ENCODE measurements at regions not wholly inside any gene's neighbourhood (a gene's known extent, or its start where the extent isn't known, plus 50 kb on each side); places are given as distances from the start of the nearest gene placed in this dataset.
"Not testable (repeated sequence)": the region's sequence is repeated elsewhere in the genome, so short reads cannot be mapped to it uniquely, and the experiment has no call there.

DNA sequence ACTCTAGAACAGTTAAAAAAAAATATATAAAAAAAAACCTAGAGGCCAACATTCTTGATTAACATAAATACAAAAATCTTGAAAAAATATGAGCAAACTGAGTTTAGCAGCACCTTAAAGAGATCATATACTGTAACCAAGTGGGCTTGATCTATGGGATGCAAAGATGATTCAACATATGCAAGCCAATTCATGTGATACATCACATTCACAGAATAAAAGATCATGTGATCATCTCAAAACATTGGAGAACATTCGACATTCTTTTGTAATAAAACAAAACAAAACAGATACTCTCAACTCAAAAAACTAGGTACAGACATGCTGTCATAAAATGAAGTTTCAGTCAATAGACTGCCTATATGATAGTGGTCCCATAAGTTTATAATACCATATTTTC is 165.4 kb upstream of the NDST4 start:
- no peak for DNase-seq

DNA sequence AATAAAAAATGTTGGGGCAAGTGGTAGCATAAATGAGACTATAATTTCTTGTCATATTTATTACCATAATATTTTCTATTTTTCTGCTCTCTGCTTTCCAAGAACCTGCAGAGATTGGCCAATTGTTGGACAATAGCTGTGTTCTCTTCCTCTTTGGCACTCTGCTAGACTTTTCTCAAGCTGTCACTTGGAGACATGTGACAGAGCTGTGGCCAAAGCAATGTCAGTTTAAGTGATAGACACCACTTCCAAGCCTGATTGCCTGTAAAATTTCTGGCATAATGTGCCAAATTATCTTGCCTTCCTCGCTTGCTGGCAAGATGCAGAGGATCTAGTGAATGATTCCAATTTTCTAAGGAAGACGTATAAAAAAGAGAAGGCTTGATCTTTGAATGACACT is 162.2 kb upstream of the NDST4 start:
- DNase-seq, result no peak

GRCh38 chr4:115274545-115274944 is 161.1 kb upstream of the NDST4 start:
- no peak for DNase-seq

DNA sequence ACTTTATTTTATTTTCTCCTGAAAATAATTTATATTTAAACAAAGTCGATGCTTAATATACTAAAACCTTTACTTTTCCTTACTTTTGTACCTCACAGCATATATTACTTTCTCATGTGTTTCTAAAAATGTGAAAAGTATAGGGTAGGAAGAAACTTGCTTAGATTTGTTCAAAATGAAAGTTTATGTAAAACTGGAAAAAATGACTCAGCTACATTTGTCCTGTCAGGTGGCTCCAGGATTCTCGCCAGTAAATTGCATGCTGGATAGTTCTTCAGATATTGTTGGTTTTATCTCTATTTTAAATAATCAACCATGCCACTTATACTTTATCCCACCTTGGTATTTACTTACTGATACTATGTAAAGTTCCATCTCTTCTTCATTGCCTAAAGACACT is 159.2 kb upstream of the NDST4 start:
- no peak for DNase-seq

GRCh38 chr4:115272185-115272584 is 158.8 kb upstream of the NDST4 start:
- no peak for DNase-seq

GRCh38 chr4:115260195-115260594 is 146.8 kb upstream of the NDST4 start:
- no peak for DNase-seq

- no peak for DNase-seq
Measured at GRCh38 chr4:115259642-115260041, 146.2 kb upstream of the NDST4 start.

GRCh38 chr4:115249808-115250207 is 136.4 kb upstream of the NDST4 start:
- no peak for DNase-seq

GRCh38 chr4:115234405-115235093 is 121.1 kb upstream of the NDST4 start:
- DNase-seq, result no peak

GRCh38 chr4:115233600-115233999 is 120.2 kb upstream of the NDST4 start:
- DNase-seq, result no peak

DNA sequence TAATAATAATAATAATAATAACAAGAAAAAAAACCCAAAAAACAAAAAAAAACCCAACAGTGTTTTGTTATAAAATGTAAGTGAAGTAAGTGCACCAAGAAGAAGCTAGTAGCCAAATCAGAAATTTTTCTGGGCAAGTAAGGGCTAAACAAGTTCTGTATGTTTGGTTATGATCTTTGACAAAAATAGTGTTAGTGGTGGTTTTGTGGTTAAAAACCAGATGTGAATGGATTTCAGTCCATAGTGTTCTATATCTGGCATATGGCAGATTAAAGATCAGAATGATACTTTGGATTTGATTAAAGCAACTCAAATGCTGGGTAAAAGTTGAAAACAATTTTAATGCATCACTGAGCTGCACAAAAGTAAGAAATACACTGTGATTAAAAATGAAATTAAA is 116.5 kb upstream of the NDST4 start:
- no peak for DNase-seq

GRCh38 chr4:115228851-115229250 is 115.4 kb upstream of the NDST4 start:
- no peak for DNase-seq

GRCh38 chr4:115222061-115222460 is 108.6 kb upstream of the NDST4 start:
- DNase-seq, result no peak

GRCh38 chr4:115219862-115220261 is 106.4 kb upstream of the NDST4 start:
- no peak for DNase-seq

GRCh38 chr4:115219315-115219860 is 106.0 kb upstream of the NDST4 start:
- DNase-seq, result no peak

DNA sequence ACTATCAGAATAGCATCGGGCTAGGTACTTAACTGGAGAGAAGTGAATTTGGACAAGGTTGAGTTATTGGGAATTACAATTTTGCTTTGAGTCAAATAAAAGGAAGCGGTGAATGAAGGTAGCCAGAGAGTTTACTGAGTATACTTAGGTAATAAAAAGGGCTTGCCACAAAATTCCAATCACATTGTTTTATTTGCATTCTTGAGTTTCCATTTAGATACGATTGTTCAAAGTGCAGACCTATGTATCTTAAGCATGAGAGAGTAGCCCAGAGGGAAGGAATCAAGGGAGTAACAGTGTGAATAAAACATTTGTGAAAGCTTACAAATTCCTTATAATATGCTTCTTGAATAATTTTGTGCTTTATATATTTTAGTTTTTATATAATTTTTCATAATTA is 102.5 kb upstream of the NDST4 start:
- no peak for DNase-seq

- no peak for DNase-seq
Measured at GRCh38 chr4:115213716-115214115, 100.3 kb upstream of the NDST4 start.

GRCh38 chr4:115201042-115201330 is 87.6 kb upstream of the NDST4 start:
- no peak for DNase-seq

- not testable (repeated sequence) for DNase-seq
Measured at GRCh38 chr4:115200201-115201041, 87.0 kb upstream of the NDST4 start.

GRCh38 chr4:115194612-115195011 is 81.2 kb upstream of the NDST4 start:
- DNase-seq, result not testable (repeated sequence)

GRCh38 chr4:115190529-115190928 is 77.1 kb upstream of the NDST4 start:
- no peak for DNase-seq

DNA sequence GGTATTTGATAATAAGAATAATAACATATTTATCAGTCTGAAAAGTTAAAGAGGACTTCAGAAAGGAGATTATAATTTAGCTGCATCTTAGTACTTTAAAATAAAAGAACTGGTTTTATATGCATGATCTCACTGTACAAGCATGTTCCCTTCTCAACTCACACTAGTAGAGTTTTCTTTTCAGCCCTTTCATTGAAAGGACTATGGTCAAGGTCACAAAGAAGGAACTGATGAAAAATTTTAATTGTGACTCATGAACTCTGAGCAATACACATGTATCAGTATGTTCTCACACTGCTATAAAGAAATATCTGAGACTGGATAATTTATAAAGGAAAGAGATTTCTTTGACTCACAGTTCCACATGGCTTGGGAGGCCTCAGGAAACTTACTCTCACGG is 73.7 kb upstream of the NDST4 start:
- no peak for DNase-seq

GRCh38 chr4:115179438-115180062 is 66.1 kb upstream of the NDST4 start:
- not testable (repeated sequence) for DNase-seq

DNA sequence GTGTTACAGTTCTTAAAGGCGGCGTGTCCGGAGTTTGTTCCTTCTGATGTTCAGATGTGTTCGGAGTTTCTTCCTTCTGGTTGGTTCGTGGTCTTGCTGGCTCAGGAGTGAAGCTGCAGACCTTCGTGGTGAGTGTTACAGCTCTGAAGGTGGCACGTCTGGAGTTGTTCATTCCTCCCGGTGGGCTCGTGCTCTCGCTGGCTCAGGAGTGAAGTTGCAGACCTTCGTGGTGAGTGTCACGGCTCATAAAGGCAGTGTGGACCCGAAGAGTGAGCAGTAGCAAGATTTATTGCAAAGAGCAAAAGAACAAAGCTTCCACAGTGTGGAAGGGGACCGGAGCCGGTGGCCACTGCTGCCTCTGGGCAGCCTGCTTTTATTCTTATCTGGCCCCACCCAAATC is 65.3 kb upstream of the NDST4 start:
- not testable (repeated sequence) for DNase-seq
